Liver (tissue), 8 donors: ENCODE measurements at regions not wholly inside any gene's neighbourhood (a gene's known extent, or its start where the extent isn't known, plus 50 kb on each side); places are given as distances from the start of the nearest gene placed in this dataset.

ENCODE experiments used
- DNase-seq: peaks from one replicate; pipeline ENCODE4 v3.0.0-alpha.2; 2017; ENCODE audit warnings: low spot score
- H3K27ac ChIP-seq, 2 donors: one replicate each; pipeline ENCODE4 v1.7.0; 2013; ENCODE audit warnings: inconsistent platforms in 2 of 2, low read length in 2 of 2, control low read depth in 1 of 2, low read depth in 1 of 2, mild to moderate bottlenecking in 1 of 2
- H3K27me3 ChIP-seq, 4 donors: one replicate each; pipeline versions ENCODE4 v1.6.1 to v1.7.0; 2013; ENCODE audit warnings: low read length in 3 of 4, inconsistent platforms in 1 of 4, mild to moderate bottlenecking in 1 of 4, moderate library complexity in 1 of 4; ENCODE audit not compliant: control insufficient read depth in 4 of 4, insufficient read depth in 4 of 4
- H3K36me3 ChIP-seq, 4 donors: one replicate each; pipeline versions ENCODE4 v1.6.1 to v1.7.0; 2013; ENCODE audit warnings: low read length in 3 of 4, mild to moderate bottlenecking in 3 of 4, low read depth in 1 of 4, moderate library complexity in 1 of 4; ENCODE audit not compliant: control insufficient read depth in 4 of 4, insufficient read depth in 3 of 4
- H3K4me1 ChIP-seq, 4 donors: one replicate each; pipeline versions ENCODE4 v1.6.1 to v1.7.0; 2013; ENCODE audit warnings: low read length in 3 of 4, mild to moderate bottlenecking in 3 of 4, moderate library complexity in 1 of 4; ENCODE audit not compliant: control insufficient read depth in 4 of 4, insufficient read depth in 4 of 4
- H3K4me3 ChIP-seq, 3 donors: one replicate each; pipeline versions ENCODE4 v1.6.1 to v1.7.0; 2013; ENCODE audit warnings: low read length in 3 of 3, control low read depth in 1 of 3, low read depth in 1 of 3, mild to moderate bottlenecking in 1 of 3
- H3K9ac ChIP-seq, 2 donors: one replicate each; pipeline ENCODE4 v1.7.0; 2013; ENCODE audit warnings: low read length in 2 of 2, mild to moderate bottlenecking in 2 of 2, moderate library complexity in 2 of 2, control low read depth in 1 of 2, low read depth in 1 of 2
- H3K9me3 ChIP-seq, 4 donors: one replicate each; pipeline versions ENCODE4 v1.6.1 to v1.7.0; 2013; ENCODE audit warnings: low read length in 3 of 4; ENCODE audit not compliant: control insufficient read depth in 4 of 4
- EGR1 ChIP-seq, 2 donors: IDR thresholded peaks; 2 replicates each; pipeline ENCODE4 v1.6.1; 2016 to 2018; ENCODE audit warnings: antibody characterized with exemption in 2 of 2, low read depth in 2 of 2
- FOXA1 ChIP-seq: IDR thresholded peaks from 2 replicates; pipeline ENCODE4 v1.6.1; 2016; ENCODE audit warnings: antibody characterized with exemption
- FOXA2 ChIP-seq: IDR thresholded peaks from 2 replicates; pipeline ENCODE4 v1.6.1; 2016; ENCODE audit warnings: antibody characterized with exemption
- GABPA ChIP-seq, 2 donors: IDR thresholded peaks in 1 of 2; conservative IDR thresholded peaks in 1 of 2; 2 replicates each; pipeline ENCODE4 v1.6.1; 2016; ENCODE audit warnings: antibody characterized with exemption in 2 of 2, mild to moderate bottlenecking in 1 of 2, moderate library complexity in 1 of 2
- HNF4A ChIP-seq, 2 donors: conservative IDR thresholded peaks; 2 replicates each; pipeline ENCODE4 v1.6.1; 2016; ENCODE audit warnings: antibody characterized with exemption in 2 of 2, mild to moderate bottlenecking in 2 of 2
- HNF4G ChIP-seq: IDR thresholded peaks from 2 replicates; pipeline ENCODE4 v1.6.1; 2016; ENCODE audit warnings: antibody characterized with exemption
- JUND ChIP-seq, 2 donors: IDR thresholded peaks; 2 replicates each; pipeline ENCODE4 v1.6.1; 2016; ENCODE audit warnings: antibody characterized with exemption in 2 of 2
- MAX ChIP-seq: IDR thresholded peaks from 2 replicates; pipeline ENCODE4 v1.6.1; 2016; ENCODE audit warnings: antibody characterized with exemption
- NR2F2 ChIP-seq: IDR thresholded peaks from 2 replicates; pipeline ENCODE4 v1.6.1; 2016; ENCODE audit warnings: antibody characterized with exemption
- RAD21 ChIP-seq, 2 donors: IDR thresholded peaks; 2 replicates each; pipeline ENCODE4 v1.6.1; 2016; ENCODE audit warnings: antibody characterized with exemption in 2 of 2, mild to moderate bottlenecking in 2 of 2
- RXRA ChIP-seq, 2 donors: IDR thresholded peaks; 2 replicates each; pipeline ENCODE4 v1.6.1; 2017 to 2018; ENCODE audit warnings: antibody characterized with exemption in 2 of 2, mild to moderate bottlenecking in 1 of 2
- SP1 ChIP-seq: IDR thresholded peaks from 2 replicates; pipeline ENCODE4 v1.6.1; 2018; ENCODE audit warnings: antibody characterized with exemption, mild to moderate bottlenecking
- TAF1 ChIP-seq: conservative IDR thresholded peaks from 2 replicates; pipeline ENCODE4 v1.6.1; 2016; ENCODE audit warnings: antibody characterized with exemption, mild to moderate bottlenecking
- YY1 ChIP-seq: IDR thresholded peaks from 2 replicates; pipeline ENCODE4 v1.6.1; 2016; ENCODE audit warnings: antibody characterized with exemption, mild to moderate bottlenecking
- whole genome bisulfite sequencing: extraction: QIAGEN DNeasy Blood & Tissue Kit; methylation state at CpG from one replicate; pipeline ENCODE4 v1.1.7; 2013; 5-methylcytosine and 5-hydroxymethylcytosine counted together
- TF ChIP-seq, protein P1 (sequence below): IDR thresholded peaks from 2 replicates; pipeline ENCODE4 v1.6.1; 2016; ENCODE audit warnings: antibody characterized with exemption, mild to moderate bottlenecking
- TF ChIP-seq, protein P2 (sequence below): IDR thresholded peaks from 2 replicates; pipeline ENCODE4 v1.6.1; 2016; ENCODE audit warnings: antibody characterized with exemption
- TF ChIP-seq, protein P3 (sequence below): fragments of 150-350 bp; IDR thresholded peaks from 2 replicates; pipeline ENCODE4 v1.5.1; 2017; ENCODE audit warnings: improper control_type of control experiment, low read depth, low read length; ENCODE audit not compliant: missing input control
- TF ChIP-seq, protein P4 (sequence below): IDR thresholded peaks from 2 replicates; pipeline ENCODE4 v1.6.1; 2016; ENCODE audit warnings: antibody characterized with exemption
- donor health status: healthy.
- donor health status: healthy.
- donor health status: healthy.
- donor health status: healthy.
- donor health status: healthy.

DNA sequence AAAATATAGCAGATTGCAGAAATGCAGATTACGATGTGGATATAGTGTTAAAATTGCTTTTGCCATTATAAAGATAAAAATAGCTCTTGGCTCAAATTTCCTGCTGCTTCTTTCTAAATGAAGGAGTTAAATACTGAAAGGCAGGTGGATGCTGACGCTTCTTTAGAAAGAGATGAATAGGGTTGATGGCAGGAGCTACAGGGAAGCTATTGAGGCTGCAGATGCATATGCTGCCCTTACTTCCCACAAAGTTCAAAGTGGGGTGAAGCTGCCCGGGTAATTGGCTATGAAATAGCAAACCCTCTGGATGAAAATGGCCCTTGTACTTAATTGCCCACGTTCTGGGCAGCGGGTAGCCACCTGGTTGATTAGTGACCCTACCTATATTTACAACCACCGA is 379.5 kb downstream of the ZIC3 start:
- no peak overlapping the region for H3K9ac ChIP-seq
- no peak overlapping the region for H3K27ac ChIP-seq
- H3K9me3 ChIP-seq: peaks cover 0 to 3% (median 0%) of the 10 kb centered on the region in 4 donors
- no peaks in the 10 kb centered on the region for H3K36me3 ChIP-seq
- WGBS: 53% methylated on average over 6 of the region's 6 CpGs
- DNase-seq: no peak
- H3K4me1 ChIP-seq: no peaks in the 10 kb centered on the region
- H3K27me3 ChIP-seq: no peaks in the 10 kb centered on the region
- no peak overlapping the region for H3K4me3 ChIP-seq
- TF ChIP-seq, protein P1, sequence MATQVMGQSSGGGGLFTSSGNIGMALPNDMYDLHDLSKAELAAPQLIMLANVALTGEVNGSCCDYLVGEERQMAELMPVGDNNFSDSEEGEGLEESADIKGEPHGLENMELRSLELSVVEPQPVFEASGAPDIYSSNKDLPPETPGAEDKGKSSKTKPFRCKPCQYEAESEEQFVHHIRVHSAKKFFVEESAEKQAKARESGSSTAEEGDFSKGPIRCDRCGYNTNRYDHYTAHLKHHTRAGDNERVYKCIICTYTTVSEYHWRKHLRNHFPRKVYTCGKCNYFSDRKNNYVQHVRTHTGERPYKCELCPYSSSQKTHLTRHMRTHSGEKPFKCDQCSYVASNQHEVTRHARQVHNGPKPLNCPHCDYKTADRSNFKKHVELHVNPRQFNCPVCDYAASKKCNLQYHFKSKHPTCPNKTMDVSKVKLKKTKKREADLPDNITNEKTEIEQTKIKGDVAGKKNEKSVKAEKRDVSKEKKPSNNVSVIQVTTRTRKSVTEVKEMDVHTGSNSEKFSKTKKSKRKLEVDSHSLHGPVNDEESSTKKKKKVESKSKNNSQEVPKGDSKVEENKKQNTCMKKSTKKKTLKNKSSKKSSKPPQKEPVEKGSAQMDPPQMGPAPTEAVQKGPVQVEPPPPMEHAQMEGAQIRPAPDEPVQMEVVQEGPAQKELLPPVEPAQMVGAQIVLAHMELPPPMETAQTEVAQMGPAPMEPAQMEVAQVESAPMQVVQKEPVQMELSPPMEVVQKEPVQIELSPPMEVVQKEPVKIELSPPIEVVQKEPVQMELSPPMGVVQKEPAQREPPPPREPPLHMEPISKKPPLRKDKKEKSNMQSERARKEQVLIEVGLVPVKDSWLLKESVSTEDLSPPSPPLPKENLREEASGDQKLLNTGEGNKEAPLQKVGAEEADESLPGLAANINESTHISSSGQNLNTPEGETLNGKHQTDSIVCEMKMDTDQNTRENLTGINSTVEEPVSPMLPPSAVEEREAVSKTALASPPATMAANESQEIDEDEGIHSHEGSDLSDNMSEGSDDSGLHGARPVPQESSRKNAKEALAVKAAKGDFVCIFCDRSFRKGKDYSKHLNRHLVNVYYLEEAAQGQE: no peak
- TF ChIP-seq YY1: no peak
- TF ChIP-seq, protein P2, sequence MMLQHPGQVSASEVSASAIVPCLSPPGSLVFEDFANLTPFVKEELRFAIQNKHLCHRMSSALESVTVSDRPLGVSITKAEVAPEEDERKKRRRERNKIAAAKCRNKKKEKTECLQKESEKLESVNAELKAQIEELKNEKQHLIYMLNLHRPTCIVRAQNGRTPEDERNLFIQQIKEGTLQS: no peak
- no peak for TF ChIP-seq TAF1
- TF ChIP-seq RXRA (IDR thresholded peaks at IDR 0.05): no peak
- TF ChIP-seq FOXA2: no peak
- no peak for TF ChIP-seq EGR1 (IDR thresholded peaks at IDR 0.05; ENCODE audit: low read depth in 2 of 2)
- TF ChIP-seq GABPA (IDR thresholded peaks at IDR 0.05 in 1 of 2, conservative IDR thresholded peaks at IDR 0.05 in 1 of 2): no peak
- TF ChIP-seq SP1: no peak
- TF ChIP-seq MAX: no peak
- no peak for TF ChIP-seq HNF4G
- no peak for TF ChIP-seq FOXA1
- TF ChIP-seq RAD21 (IDR thresholded peaks at IDR 0.05): no peak
- TF ChIP-seq HNF4A (conservative IDR thresholded peaks at IDR 0.05): no peak
- no peak for TF ChIP-seq NR2F2
- TF ChIP-seq, protein P3, sequence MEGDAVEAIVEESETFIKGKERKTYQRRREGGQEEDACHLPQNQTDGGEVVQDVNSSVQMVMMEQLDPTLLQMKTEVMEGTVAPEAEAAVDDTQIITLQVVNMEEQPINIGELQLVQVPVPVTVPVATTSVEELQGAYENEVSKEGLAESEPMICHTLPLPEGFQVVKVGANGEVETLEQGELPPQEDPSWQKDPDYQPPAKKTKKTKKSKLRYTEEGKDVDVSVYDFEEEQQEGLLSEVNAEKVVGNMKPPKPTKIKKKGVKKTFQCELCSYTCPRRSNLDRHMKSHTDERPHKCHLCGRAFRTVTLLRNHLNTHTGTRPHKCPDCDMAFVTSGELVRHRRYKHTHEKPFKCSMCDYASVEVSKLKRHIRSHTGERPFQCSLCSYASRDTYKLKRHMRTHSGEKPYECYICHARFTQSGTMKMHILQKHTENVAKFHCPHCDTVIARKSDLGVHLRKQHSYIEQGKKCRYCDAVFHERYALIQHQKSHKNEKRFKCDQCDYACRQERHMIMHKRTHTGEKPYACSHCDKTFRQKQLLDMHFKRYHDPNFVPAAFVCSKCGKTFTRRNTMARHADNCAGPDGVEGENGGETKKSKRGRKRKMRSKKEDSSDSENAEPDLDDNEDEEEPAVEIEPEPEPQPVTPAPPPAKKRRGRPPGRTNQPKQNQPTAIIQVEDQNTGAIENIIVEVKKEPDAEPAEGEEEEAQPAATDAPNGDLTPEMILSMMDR: no peak
- TF ChIP-seq, protein P4, sequence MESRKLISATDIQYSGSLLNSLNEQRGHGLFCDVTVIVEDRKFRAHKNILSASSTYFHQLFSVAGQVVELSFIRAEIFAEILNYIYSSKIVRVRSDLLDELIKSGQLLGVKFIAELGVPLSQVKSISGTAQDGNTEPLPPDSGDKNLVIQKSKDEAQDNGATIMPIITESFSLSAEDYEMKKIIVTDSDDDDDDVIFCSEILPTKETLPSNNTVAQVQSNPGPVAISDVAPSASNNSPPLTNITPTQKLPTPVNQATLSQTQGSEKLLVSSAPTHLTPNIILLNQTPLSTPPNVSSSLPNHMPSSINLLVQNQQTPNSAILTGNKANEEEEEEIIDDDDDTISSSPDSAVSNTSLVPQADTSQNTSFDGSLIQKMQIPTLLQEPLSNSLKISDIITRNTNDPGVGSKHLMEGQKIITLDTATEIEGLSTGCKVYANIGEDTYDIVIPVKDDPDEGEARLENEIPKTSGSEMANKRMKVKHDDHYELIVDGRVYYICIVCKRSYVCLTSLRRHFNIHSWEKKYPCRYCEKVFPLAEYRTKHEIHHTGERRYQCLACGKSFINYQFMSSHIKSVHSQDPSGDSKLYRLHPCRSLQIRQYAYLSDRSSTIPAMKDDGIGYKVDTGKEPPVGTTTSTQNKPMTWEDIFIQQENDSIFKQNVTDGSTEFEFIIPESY: no peak

DNA sequence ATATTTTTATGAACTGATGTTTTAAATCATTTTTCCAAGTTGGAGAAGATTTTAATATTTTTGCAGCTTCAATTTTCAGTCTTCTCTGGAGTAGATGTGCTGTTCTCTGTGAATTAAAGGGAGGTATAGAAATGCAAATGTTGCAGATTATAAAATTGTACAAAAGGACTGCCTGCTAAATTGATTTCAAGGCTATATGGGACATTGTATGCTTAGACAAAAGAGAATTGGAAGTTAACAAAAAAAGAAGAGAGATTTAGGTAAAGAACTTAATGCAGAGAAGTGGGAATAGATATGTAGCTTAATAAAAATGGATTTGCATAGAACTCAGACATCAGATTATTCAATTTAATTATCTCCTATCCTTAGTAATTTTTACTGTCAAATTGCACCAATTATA is 403.3 kb downstream of the ZIC3 start:
- Histone ChIP-seq H3K27ac (no peak overlapping the region), H3K27me3 (no peaks in the 10 kb centered on the region), H3K36me3 (no peaks in the 10 kb centered on the region), H3K9me3 (no peaks in the 10 kb centered on the region), H3K9ac (no peak overlapping the region), H3K4me3 (no peak overlapping the region), H3K4me1 (no peaks in the 10 kb centered on the region)
- TF ChIP-seq, protein P3: no peak
- TF ChIP-seq RAD21 (IDR thresholded peaks at IDR 0.05) (no peak), MAX (no peak), HNF4A (conservative IDR thresholded peaks at IDR 0.05) (no peak), GABPA (IDR thresholded peaks at IDR 0.05 in 1 of 2, conservative IDR thresholded peaks at IDR 0.05 in 1 of 2) (no peak), SP1 (no peak), NR2F2 (no peak), FOXA2 (no peak), JUND (IDR thresholded peaks at IDR 0.05) (no peak), RXRA (IDR thresholded peaks at IDR 0.05) (no peak), FOXA1 (no peak), HNF4G (no peak), TAF1 (no peak), YY1 (no peak)
- DNase-seq: no peak
